Tibial nerve (tissue), 3 donors: ENCODE measurements at regions not wholly inside any gene's neighbourhood (a gene's known extent, or its start where the extent isn't known, plus 50 kb on each side); places are given as distances from the start of the nearest gene placed in this dataset.

Experiments used
- POLR2A ChIP-seq, 2 donors: fragments of 450-650 bp; IDR thresholded peaks; one replicate each; pipeline ENCODE4 v1.6.1; 2017; ENCODE audit warnings: antibody characterized with exemption in 2 of 2, mild to moderate bottlenecking in 2 of 2, moderate library complexity in 2 of 2
- TF ChIP-seq, protein P1 (sequence below), 5 experiments: fragments of 200-600 bp in 3 of 5; fragments of 450-650 bp in 2 of 5; sonication (generic) in 3 of 5; IDR thresholded peaks; one replicate each; pipeline ENCODE4 v1.5.1; 2016 to 2019; ENCODE audit warnings: antibody characterized with exemption in 5 of 5, mild to moderate bottlenecking in 3 of 5, moderate library complexity in 2 of 5

DNA sequence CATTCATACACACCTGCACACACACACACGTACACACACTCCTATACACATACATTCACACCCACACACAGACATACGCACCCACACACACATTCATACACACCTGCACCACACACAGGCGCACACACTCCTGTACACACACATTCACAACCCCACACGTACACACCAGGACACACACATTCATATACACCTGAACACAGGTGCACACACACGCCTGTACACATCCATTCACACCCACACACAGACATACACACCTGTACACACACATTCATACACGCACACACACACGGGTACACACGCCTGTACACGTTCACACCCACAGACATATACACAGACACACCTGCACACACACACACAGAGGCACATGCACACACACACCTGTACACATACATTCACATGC lies 53.0 kb upstream of the PPP2R3B start:
- TF ChIP-seq, protein P1, sequence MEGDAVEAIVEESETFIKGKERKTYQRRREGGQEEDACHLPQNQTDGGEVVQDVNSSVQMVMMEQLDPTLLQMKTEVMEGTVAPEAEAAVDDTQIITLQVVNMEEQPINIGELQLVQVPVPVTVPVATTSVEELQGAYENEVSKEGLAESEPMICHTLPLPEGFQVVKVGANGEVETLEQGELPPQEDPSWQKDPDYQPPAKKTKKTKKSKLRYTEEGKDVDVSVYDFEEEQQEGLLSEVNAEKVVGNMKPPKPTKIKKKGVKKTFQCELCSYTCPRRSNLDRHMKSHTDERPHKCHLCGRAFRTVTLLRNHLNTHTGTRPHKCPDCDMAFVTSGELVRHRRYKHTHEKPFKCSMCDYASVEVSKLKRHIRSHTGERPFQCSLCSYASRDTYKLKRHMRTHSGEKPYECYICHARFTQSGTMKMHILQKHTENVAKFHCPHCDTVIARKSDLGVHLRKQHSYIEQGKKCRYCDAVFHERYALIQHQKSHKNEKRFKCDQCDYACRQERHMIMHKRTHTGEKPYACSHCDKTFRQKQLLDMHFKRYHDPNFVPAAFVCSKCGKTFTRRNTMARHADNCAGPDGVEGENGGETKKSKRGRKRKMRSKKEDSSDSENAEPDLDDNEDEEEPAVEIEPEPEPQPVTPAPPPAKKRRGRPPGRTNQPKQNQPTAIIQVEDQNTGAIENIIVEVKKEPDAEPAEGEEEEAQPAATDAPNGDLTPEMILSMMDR (IDR thresholded peaks at IDR 0.05) = no peak
- TF ChIP-seq POLR2A (IDR thresholded peaks at IDR 0.05) = no peak
